ENCODE measurements at regions not wholly inside any gene's neighbourhood (a gene's known extent, or its start where the extent isn't known, plus 50 kb on each side); places are given as distances from the start of the nearest gene placed in this dataset.
"Not testable (repeated sequence)": the region's sequence is repeated elsewhere in the genome, so short reads cannot be mapped to it uniquely, and the experiment has no call there.

- H3K4me3 ChIP-seq (replicated peaks; ENCODE audit: insufficient read depth, low read length), result no peak overlapping the region
- TF ChIP-seq POLR2AphosphoS5 (IDR thresholded peaks at IDR 0.05; ENCODE audit: low read depth) (no peak), REST (IDR thresholded peaks at IDR 0.05; ENCODE audit: insufficient replicate concordance, low read depth) (no peak), SPI1 (IDR thresholded peaks at IDR 0.05; ENCODE audit: borderline replicate concordance, low read depth) (no peak), CTCF (IDR thresholded peaks at IDR 0.05; ENCODE audit: insufficient read depth, low read length) (no peak), GABPA (IDR thresholded peaks at IDR 0.05; ENCODE audit: low read depth) (no peak)
- H3K27me3 ChIP-seq (ENCODE audit: insufficient read depth, poor library complexity, severe bottlenecking), result no peaks in the 10 kb centered on the region
- DNase-seq (ENCODE audit: low read depth in 1 of 2, low spot score in 1 of 2), result no peak
- peak overlapping the region; percentile 60 for H3K27ac ChIP-seq (replicated peaks)
Observed at GRCh38 chr18:22828171-22828570, 105.0 kb upstream of the RBBP8 start.

GRCh38 chr18:22828583-22828982 lies 104.5 kb upstream of the RBBP8 start:
- not testable (repeated sequence) for DNase-seq (ENCODE audit: low read depth in 1 of 2, low spot score in 1 of 2); H3K27me3 ChIP-seq (ENCODE audit: insufficient read depth, poor library complexity, severe bottlenecking); H3K4me3 ChIP-seq (replicated peaks; ENCODE audit: insufficient read depth, low read length)
- peak overlapping the region; percentile 60 for H3K27ac ChIP-seq (replicated peaks)

GRCh38 chr18:22829781-22830180 lies 103.3 kb upstream of the RBBP8 start:
- DNase-seq (ENCODE audit: low read depth in 1 of 2, low spot score in 1 of 2), result no peak
- peak overlapping the region; percentile 78 for H3K27ac ChIP-seq (replicated peaks)
- TF ChIP-seq REST (IDR thresholded peaks at IDR 0.05; ENCODE audit: insufficient replicate concordance, low read depth), result no peak
- TF ChIP-seq CTCF (IDR thresholded peaks at IDR 0.05; ENCODE audit: insufficient read depth, low read length), result no peak
- no peak for TF ChIP-seq SPI1 (IDR thresholded peaks at IDR 0.05; ENCODE audit: borderline replicate concordance, low read depth)
- no peak for TF ChIP-seq GABPA (IDR thresholded peaks at IDR 0.05; ENCODE audit: low read depth)
- TF ChIP-seq POLR2AphosphoS5 (IDR thresholded peaks at IDR 0.05; ENCODE audit: low read depth), result no peak

GRCh38 chr18:22830511-22830910 lies 102.6 kb upstream of the RBBP8 start:
- Histone ChIP-seq H3K27ac (replicated peaks) (peak overlapping the region; percentile 78), H3K4me3 (replicated peaks; ENCODE audit: insufficient read depth, low read length) (no peak overlapping the region), H3K27me3 (ENCODE audit: insufficient read depth, poor library complexity, severe bottlenecking) (no peaks in the 10 kb centered on the region)
- peak in 1 of 2 experiments; percentile 29 for DNase-seq (ENCODE audit: low read depth in 1 of 2, low spot score in 1 of 2)
- TF ChIP-seq POLR2AphosphoS5 (IDR thresholded peaks at IDR 0.05; ENCODE audit: low read depth) (no peak), SPI1 (IDR thresholded peaks at IDR 0.05; ENCODE audit: borderline replicate concordance, low read depth) (0 out of 2 replicates have a peak, but pooled peaks have one; percentile 1)

More at GRCh38 chr18:22829781-22830180, 103.3 kb upstream of the RBBP8 start:
- Histone ChIP-seq H3K27me3 (ENCODE audit: insufficient read depth, poor library complexity, severe bottlenecking) (no peaks in the 10 kb centered on the region), H3K4me3 (replicated peaks; ENCODE audit: insufficient read depth, low read length) (no peak overlapping the region)

- Histone ChIP-seq H3K27ac (replicated peaks) (peak overlapping the region; percentile 78), H3K27me3 (ENCODE audit: insufficient read depth, poor library complexity, severe bottlenecking) (no peaks in the 10 kb centered on the region), H3K4me3 (replicated peaks; ENCODE audit: insufficient read depth, low read length) (no peak overlapping the region)
- DNase-seq (ENCODE audit: low read depth in 1 of 2, low spot score in 1 of 2), result peak; percentile 93 to 94
- TF ChIP-seq POLR2AphosphoS5 (IDR thresholded peaks at IDR 0.05; ENCODE audit: low read depth) (peak; percentile 92), GABPA (IDR thresholded peaks at IDR 0.05; ENCODE audit: low read depth) (0 out of 2 replicates have a peak, but pooled peaks have one; percentile 30), SPI1 (IDR thresholded peaks at IDR 0.05; ENCODE audit: borderline replicate concordance, low read depth) (peak; percentile 70), REST (IDR thresholded peaks at IDR 0.05; ENCODE audit: insufficient replicate concordance, low read depth) (no peak)
Observed at GRCh38 chr18:22831441-22831904, 101.7 kb upstream of the RBBP8 start.

Measured in HL-60 (cell line).